NCI-H2081 treated with DMSO at 0.1 percent for 48 hours (cell line): ENCODE measurements at regions not wholly inside any gene's neighbourhood (a gene's known extent, or its start where the extent isn't known, plus 50 kb on each side); places are given as distances from the start of the nearest gene placed in this dataset.

Experiments
- DNase-seq: peaks from one replicate; lab custom pipeline; 2025; lab: John Stamatoyannopoulos, UW

DNA sequence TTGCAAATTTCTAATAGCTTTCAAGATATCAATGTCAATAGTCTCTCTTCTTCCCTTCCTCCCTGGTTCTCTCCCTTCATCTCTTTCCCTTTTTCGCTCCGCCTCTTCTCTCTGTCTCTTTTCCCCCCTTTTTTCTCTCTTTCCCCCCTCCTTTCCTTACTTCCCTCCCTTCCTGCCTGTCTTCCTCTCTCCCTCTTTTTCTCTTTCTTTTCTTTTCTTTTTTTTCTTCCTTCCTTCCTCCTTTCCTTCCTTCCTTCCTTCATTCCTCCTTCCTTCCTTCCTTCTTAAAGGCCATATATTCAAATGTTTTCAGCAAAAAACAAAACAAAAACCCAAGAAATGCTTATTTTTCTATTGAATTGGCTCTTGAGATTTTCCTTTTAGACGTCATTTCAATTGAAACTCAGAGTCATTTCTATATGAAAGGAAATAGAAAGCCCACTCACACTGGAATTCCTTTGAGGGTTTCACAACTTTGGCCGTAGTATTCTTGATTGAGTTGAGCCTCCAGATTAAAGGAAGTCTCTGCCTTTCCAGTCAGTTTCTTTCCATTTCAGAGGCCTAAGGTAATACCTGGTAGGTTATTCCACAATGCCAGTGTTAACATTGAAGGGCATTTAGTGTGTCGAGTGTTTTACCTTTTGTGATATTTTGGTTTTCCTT is 551.5 kb downstream of the LMO4 start:
- DNase-seq, result no peak

- no peak for DNase-seq
Measured at GRCh38 chr1:87880764-87881163, 552.1 kb downstream of the LMO4 start.

GRCh38 chr1:87883906-87884305 is 555.2 kb downstream of the LMO4 start:
- DNase-seq, result no peak

DNA sequence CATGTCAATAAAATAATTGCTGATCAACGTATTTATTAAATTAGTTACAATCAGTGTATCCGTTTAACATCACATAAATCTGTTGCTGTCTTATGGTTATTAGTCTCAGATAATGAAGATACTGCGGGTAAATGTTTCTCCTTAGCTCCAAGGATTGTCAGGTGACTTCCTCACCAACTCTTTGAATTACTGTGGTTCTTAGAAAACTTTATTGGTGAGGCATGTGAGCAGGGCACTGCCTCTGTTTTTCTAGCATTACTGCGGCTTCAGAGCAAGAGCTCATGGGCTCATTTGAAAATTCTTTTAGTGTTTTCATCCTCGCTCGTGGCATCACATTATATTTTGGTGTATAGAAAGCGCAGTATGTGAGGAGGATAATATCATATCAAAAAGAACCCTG is 555.9 kb downstream of the LMO4 start:
- DNase-seq, result no peak

DNA sequence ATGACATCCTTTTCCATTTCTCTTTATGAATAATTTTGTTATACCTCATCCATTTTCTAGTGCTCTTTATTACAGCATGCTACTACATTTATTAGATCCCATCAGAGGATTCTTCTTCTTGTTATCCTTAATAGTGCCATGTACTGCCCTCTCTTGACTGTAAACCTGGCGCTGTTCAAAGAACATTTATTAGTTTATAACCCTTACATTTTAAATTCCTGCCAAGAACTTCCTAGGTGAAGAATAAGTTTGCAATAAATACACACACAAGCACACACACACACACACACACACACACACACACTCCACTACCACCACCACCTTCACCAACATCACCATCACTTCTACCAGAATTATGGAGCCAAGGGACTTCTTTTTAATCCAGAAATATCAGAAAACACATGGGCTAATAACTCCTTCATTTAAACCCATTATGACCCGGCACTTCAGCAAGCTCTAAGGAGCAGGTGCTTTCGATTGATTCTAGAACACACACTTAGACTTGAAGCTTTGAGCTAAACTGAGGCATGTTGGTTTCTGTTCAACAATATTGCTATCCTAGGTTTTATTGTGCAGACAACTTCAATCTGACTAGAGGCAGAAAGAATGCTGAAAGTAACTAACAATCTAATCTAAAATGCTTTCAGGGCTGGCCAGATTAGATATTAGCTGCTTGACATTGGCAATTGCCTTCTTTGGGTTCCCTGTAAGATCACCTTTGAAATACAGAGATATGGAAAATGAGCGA is 556.8 kb downstream of the LMO4 start:
- DNase-seq, result no peak

DNA sequence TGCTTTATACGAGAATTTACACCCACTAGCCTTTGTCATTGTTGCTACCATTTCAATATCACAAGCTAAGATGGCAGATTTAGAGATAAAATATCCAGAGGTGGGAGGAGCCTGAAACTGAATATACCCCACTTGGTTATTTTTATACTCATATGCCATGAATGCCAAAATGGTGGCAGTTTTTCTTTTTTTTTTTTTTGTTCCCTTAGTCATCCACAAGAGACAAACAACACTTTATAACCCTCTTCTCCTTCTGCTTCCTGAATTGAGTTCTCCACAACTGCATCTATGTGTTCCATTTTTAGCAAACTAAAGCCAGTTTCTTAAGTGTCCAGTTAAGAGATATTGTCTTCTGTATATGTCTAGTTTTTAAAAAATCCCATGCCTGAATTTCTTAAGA is 558.4 kb downstream of the LMO4 start:
- no peak for DNase-seq

GRCh38 chr1:87888446-87888845 is 559.8 kb downstream of the LMO4 start:
- DNase-seq, result no peak

- no peak for DNase-seq
Measured at GRCh38 chr1:87894062-87894461, 565.4 kb downstream of the LMO4 start.

DNA sequence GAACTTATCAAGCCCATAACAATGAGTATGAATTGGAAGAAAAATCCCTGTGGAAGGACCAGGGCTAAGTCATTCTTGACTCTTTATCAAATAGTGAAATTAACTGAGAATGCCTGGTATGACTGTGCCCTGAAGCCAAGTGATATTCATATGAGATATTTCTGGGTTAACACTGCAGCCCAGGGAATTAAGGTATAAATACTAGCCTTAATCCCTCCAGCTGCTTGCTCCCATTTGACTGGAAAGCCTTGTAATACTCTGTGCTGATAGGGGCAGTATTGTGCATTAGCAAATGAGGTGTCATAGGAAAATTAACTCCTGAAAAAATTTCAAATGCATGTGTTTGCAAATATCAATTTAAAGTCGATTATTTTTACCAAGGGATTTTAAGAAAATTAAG is 568.8 kb downstream of the LMO4 start:
- no peak for DNase-seq

GRCh38 chr1:87898431-87898830 is 569.8 kb downstream of the LMO4 start:
- DNase-seq, result no peak

DNA sequence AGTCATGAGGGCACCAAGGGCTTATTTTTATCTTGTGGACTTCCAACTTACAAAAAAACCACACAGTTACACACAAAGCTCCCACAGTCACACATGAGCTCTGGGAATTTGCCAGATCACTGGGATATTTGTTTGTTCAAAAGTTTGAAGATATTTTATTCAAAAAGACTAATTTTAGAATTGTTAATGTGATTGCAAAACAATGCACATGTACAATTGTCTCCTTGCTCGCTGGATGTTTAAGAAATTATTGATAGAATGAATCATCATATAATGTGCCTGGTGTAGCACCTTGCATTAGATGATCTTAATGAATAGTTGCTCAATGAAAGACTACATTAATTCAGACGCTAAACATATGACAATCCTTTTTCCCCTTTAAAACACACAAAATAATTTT is 570.3 kb downstream of the LMO4 start:
- DNase-seq, result no peak

DNA sequence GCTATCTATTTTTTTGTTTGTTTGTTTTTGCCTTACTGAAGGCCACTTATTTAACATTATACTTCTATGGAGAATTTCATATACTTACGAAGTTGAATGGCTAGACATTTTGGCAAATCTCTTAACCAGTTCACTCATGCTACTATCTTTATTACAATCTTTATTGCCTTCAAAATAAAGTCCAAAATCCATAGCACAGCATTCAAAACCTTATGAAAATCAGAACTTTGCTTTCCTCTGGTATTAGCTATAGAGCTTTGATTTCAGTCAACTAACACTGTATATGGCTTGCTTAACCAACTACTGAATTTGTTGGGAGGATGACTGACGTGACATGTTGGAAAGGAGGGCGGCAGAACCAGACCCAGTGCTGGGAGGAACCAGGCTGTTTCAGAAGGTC is 571.1 kb downstream of the LMO4 start:
- no peak for DNase-seq

- no peak for DNase-seq
Measured at GRCh38 chr1:87902830-87903229, 574.1 kb downstream of the LMO4 start.

- DNase-seq, result no peak
Measured at GRCh38 chr1:87903242-87903641, 574.6 kb downstream of the LMO4 start.

DNA sequence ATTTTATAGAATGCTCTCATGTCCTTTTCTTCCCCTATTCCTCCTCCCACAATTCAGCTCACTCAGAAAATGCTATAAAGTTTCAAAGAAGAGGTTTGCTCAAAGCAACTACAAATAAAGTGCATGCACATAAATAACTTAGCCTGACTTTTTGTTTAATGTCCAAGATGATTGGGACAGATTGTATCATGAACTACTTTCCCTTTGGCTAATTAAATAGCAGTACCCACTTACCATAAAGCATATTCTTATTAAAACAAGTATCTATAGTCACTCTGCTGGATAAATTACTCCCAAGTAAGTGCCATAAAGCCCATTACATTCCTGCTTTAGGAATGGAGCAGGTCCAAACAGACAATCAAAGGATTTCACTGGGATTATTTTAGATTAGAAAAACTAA is 576.0 kb downstream of the LMO4 start:
- no peak for DNase-seq

- no peak for DNase-seq
Measured at GRCh38 chr1:87905651-87906050, 577.0 kb downstream of the LMO4 start.

DNA sequence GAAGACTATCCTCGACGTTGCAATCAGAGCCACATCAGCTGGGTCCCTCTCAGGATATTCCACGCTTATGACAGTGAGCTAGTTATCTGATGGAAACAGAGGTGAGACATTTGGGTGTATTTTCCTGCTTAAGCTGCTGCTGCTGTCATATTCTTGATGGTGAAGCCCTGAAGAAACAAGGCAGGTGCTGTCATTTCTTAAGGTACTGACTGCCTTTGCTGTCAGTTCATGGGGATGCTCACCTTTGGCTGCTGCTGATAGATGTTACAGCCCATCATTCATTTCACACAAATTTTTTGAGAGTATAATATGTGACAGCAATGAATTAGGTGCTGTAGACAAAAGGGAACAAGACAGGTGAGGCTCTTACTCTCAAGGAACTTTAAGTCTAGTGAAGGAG is 577.4 kb downstream of the LMO4 start:
- DNase-seq, result no peak

- no peak for DNase-seq
Measured at GRCh38 chr1:87913361-87913760, 584.7 kb downstream of the LMO4 start.

DNA sequence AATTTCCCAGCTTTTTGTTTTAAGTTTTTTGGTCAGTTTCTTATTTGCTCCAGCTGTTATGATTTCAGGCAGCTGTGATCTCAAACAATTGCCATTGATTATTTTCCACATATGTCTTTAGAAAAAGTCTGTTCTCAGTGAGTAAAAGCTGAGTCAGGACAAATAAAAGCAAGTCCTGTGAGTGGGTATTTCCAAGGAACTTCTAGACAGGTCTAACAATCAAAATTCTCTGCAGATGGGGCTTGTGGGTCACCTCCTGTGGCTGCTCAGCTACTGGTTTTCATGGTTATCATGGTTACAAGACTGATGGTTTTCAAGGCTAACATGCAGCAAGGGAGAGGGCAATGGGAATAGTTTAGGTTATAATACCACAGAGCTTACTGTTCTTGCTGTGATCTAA is 585.7 kb downstream of the LMO4 start:
- no peak for DNase-seq

GRCh38 chr1:87915771-87916170 is 587.1 kb downstream of the LMO4 start:
- DNase-seq, result no peak

- no peak for DNase-seq
Measured at GRCh38 chr1:87916965-87917364, 588.3 kb downstream of the LMO4 start.

DNA sequence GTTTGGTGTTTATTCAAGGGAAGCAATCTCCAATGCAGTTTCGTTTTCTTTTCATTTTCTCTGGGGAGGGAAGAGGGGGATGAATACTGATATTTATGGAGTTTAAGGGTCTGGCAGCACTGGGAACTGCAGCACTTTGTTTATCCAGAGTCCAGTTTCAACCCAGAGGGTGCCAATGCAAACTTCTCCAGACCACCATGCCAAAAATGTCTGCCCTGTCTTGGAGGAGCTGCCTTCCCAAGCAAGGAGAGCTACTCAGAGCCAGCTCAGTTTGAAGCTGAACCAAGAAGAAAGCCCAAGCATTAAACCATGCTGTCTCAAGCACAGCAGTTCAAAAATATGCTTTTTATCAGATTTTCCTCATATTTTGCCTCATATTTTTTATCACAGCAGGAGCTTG is 589.7 kb downstream of the LMO4 start:
- DNase-seq, result no peak

GRCh38 chr1:87922885-87923284 is 594.2 kb downstream of the LMO4 start:
- DNase-seq, result no peak
